ENCODE measurements at regions not wholly inside any gene's neighbourhood (a gene's known extent, or its start where the extent isn't known, plus 50 kb on each side); places are given as distances from the start of the nearest gene placed in this dataset.

DNA sequence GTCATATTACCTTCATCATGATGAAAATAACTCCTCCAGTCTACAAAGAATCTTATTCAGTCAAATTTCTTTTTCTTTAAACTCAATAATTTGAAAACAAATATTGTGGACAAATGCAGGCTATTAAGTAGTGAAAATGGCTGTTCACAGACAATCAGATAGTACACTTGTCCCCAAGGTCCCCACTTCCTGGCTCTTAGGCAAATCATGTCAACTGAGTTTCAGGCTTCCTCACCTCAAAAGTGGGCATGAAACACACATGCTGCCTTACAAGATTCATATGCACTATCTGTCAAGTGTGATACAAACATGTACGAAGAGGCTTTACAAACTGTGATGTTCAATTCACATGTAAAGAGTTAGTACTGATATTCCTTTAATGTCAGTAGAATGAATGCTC is 385.2 kb upstream of the SEMA6A start:
- H3K9me3 ChIP-seq = no peaks in the 10 kb centered on the region
- H3K4me3 ChIP-seq = no peak overlapping the region
- ATAC-seq (no peak), FAIRE-seq (no peak), DNase-seq (ENCODE audit: low read depth in 1 of 2, low spot score in 1 of 2) (no peak)
- H3K27ac ChIP-seq = no peak overlapping the region
- 0% methylated on average over 1 of the region's 1 CpG for WGBS (ENCODE audit: missing lambda C conversion rate)
- ChIA-PET CTCF (no interaction called here), POLR2A (no interaction called here)
- no peak for TF ChIP-seq HOXB5 (CRISPR knock-in tag; IDR thresholded peaks at IDR 0.05)
- TF ChIP-seq CHD2 (IDR thresholded peaks at IDR 0.05; ENCODE audit: low read length, partially characterized antibody) = no peak
- no peak for TF ChIP-seq NFE2L2 (conservative IDR thresholded peaks at IDR 0.05; ENCODE audit: low read length)
- no peak for TF ChIP-seq POLR2A (IDR thresholded peaks at IDR 0.05; ENCODE audit: low read length)
- TF ChIP-seq KDM1A (IDR thresholded peaks at IDR 0.05; ENCODE audit: low read depth) = no peak
- TF ChIP-seq SREBF2 (IDR thresholded peaks at IDR 0.05) = no peak
- TF ChIP-seq BHLHE40 (IDR thresholded peaks at IDR 0.05; ENCODE audit: low read depth, low read length) = no peak
- no peak for TF ChIP-seq PHF8 (IDR thresholded peaks at IDR 0.05; ENCODE audit: borderline replicate concordance, low read depth)
- no peak for TF ChIP-seq CEBPB (IDR thresholded peaks at IDR 0.05)
- TF ChIP-seq, protein P1, sequence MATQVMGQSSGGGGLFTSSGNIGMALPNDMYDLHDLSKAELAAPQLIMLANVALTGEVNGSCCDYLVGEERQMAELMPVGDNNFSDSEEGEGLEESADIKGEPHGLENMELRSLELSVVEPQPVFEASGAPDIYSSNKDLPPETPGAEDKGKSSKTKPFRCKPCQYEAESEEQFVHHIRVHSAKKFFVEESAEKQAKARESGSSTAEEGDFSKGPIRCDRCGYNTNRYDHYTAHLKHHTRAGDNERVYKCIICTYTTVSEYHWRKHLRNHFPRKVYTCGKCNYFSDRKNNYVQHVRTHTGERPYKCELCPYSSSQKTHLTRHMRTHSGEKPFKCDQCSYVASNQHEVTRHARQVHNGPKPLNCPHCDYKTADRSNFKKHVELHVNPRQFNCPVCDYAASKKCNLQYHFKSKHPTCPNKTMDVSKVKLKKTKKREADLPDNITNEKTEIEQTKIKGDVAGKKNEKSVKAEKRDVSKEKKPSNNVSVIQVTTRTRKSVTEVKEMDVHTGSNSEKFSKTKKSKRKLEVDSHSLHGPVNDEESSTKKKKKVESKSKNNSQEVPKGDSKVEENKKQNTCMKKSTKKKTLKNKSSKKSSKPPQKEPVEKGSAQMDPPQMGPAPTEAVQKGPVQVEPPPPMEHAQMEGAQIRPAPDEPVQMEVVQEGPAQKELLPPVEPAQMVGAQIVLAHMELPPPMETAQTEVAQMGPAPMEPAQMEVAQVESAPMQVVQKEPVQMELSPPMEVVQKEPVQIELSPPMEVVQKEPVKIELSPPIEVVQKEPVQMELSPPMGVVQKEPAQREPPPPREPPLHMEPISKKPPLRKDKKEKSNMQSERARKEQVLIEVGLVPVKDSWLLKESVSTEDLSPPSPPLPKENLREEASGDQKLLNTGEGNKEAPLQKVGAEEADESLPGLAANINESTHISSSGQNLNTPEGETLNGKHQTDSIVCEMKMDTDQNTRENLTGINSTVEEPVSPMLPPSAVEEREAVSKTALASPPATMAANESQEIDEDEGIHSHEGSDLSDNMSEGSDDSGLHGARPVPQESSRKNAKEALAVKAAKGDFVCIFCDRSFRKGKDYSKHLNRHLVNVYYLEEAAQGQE (IDR thresholded peaks at IDR 0.05) = no peak
- TF ChIP-seq EHF (CRISPR knock-in tag; IDR thresholded peaks at IDR 0.05) = no peak
- TF ChIP-seq GATA3 (IDR thresholded peaks at IDR 0.05; ENCODE audit: borderline replicate concordance) = no peak
- TF ChIP-seq RARB (CRISPR knock-in tag; IDR thresholded peaks at IDR 0.05) = no peak
- no peak for TF ChIP-seq BCL3 (IDR thresholded peaks at IDR 0.05)
- no peak for TF ChIP-seq ATOH8 (CRISPR knock-in tag; IDR thresholded peaks at IDR 0.05; ENCODE audit: low read depth)
- no peak for TF ChIP-seq RCOR1 (IDR thresholded peaks at IDR 0.05; ENCODE audit: low read depth, low read length)
- no peak for TF ChIP-seq FOXS1 (CRISPR knock-in tag; IDR thresholded peaks at IDR 0.05)
- TF ChIP-seq ELK1 (IDR thresholded peaks at IDR 0.05; ENCODE audit: low read depth, low read length) = no peak
- TF ChIP-seq JUNB (IDR thresholded peaks at IDR 0.05) = no peak
- TF ChIP-seq FOSL2 (IDR thresholded peaks at IDR 0.05) = no peak
- TF ChIP-seq FOSL2 (CRISPR knock-in tag; IDR thresholded peaks at IDR 0.05) = no peak
- H3K4me2 ChIP-seq = no peak overlapping the region
- H3K4me1 ChIP-seq = no peaks in the 10 kb centered on the region

DNA sequence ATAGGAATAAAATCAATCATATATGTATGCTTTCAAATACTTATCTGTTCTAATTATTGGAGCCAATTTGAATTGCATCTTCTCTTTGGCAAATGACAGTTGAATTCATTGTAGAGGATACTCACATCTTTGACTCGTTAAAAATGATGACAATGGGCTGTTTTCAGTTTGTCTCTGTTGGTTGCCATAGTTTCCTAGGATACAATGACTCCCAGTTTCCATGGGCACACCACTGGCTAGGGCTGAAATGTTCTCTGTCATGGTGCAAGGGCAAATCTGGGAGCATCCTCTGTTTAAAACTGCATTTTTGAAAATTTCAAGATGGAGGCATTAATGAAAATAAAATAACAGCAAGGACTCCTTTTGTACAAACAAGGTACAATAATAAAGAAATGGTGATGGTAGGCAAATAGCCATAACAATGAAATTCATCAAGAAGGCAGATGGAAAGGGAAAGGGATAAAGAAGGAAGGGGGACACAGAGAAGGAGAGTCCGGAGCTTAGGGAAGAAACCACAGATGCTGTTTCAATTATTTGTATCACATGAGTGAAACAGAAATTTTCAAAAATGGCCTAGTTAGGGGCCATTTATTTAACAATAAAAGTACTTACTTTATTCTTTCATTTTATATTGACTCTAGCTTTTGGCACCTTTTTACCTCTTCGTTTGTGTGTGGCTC is 378.8 kb upstream of the SEMA6A start:
- Histone ChIP-seq H3K27ac (no peak overlapping the region), H3K4me2 (no peak overlapping the region), H3K4me1 (no peaks in the 10 kb centered on the region), H3K9me3 (no peaks in the 10 kb centered on the region), H3K4me3 (no peak overlapping the region)
- ChIA-PET POLR2A (no interaction called here), CTCF (no interaction called here)
- DNase-seq (ENCODE audit: low read depth in 1 of 2, low spot score in 1 of 2) (no peak), FAIRE-seq (no peak), ATAC-seq (no peak)
- no peak for TF ChIP-seq MAX (IDR thresholded peaks at IDR 0.05)
- no peak for TF ChIP-seq HDAC2 (IDR thresholded peaks at IDR 0.05)
- TF ChIP-seq CBX2 (IDR thresholded peaks at IDR 0.05; ENCODE audit: borderline replicate concordance, low read depth) = no peak
- no peak for TF ChIP-seq FOSL2 (IDR thresholded peaks at IDR 0.05)
- no peak for TF ChIP-seq FOSL2 (CRISPR knock-in tag; IDR thresholded peaks at IDR 0.05)
- TF ChIP-seq NR3C1 (IDR thresholded peaks at IDR 0.05) = no peak
- TF ChIP-seq HES2 (IDR thresholded peaks at IDR 0.05) = no peak
- no peak for TF ChIP-seq RARB (CRISPR knock-in tag; IDR thresholded peaks at IDR 0.05)
- WGBS (ENCODE audit: missing lambda C conversion rate) = 28% methylated on average over 3 of the region's 3 CpGs
